Medulla oblongata (tissue), 1 donor: ENCODE measurements at regions not wholly inside any gene's neighbourhood (a gene's known extent, or its start where the extent isn't known, plus 50 kb on each side); places are given as distances from the start of the nearest gene placed in this dataset.

ENCODE experiments used
- DNase-seq: peaks from one replicate; pipeline ENCODE4 v3.0.0-alpha.2; 2015; ENCODE audit errors: extremely low spot score

DNA sequence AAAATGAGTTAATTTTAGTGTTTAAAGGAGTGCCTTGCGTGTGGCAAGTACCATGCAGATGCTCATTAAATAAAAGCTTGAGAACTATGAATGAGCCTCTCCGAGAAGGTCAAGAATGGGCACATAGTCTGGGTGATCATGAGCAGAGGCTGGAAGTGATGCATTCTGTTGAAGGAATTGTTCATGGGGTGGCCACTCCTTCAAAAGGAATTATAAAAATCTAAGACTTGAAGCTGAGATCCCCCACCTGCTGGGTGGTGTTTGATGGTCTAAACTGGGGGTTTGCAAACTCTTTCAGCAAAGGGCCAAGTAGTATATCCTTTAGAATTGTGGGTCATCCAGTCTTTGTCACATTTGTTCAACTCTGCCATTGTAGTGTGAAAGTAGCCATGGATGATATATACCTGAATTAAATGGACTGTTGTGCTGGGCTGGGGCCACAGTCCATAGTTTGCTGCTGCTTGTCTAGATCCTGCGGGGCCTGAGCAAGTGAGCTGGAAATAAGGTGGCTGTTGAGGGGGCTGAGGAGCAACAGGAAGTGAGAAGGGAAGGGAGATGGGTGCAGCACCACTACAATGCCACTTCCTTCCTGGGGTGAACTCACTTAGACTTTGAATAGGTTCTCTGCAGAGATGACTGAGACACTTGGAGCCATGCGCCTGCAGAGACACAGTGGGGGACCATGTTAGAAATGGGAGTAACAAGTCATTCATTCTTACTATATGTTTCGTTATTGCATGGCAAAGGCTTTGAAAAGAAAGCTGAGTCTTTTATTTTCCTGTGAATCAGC, 179.0 kb downstream of the SNX19 start:
- DNase-seq, result no peak

DNA sequence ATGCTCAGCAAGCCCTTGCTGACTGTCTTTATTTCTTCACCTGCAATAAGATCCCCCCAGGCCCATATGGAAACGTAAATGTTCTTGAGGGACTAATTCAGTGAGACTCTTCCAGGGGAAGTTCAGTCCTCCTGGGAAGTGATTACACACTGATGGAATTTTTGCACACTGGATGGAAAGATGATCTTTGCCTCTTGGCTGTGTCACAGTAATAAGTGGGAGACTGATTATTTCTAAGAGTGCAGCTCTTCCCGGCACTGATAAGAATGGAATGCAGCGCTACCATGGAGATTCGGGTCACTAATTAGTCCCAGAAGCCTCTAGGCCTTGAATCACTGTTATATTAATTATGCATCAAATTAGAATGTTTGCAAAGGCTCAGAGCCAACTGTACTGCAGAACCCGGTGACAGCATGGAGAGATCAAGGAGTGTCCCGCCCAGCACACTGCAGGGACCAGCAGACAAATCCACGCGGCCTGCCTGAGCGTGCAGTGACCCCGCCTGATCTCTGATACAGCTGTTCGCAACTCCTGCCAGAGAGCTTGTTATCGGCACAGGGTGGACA, 178.3 kb downstream of the SNX19 start:
- no peak for DNase-seq

DNA sequence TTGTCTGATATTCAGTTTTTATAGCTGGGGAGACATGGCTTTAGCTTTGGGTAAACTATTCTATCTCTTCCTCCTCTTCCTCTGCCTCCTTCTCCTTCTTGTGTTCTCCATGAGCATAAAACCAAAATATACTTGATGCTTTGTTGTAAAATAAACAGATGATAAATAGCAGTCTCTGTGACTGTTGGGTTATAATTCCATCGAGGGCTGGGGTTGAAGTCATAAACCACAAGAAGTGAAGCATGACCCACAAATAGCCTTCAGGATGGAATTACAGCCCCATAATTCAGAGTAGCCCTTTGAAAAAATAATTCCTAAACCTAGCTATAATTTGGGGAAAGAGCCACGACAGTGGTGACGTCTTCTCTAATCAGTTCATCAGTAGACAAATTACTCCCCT, 177.7 kb downstream of the SNX19 start:
- no peak for DNase-seq

DNA sequence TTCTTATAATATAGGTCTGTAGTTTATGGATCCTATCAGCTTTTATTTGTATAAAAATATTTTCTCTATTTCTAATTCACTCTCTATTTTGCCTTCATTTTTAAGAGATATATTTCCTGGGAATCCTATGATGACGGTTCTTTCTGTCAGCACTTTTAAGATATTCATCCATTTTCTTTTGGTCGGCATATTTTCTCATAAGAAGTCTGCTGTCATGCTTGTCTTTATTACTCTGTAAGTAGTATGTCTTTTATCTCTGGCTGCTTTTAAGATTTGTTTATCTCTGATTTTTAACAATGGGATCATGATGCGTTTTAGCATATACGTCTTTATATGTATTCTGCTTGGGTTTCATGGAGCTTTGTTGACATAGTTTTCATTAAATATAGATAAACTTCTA, 175.5 kb downstream of the SNX19 start:
- DNase-seq, result no peak

DNA sequence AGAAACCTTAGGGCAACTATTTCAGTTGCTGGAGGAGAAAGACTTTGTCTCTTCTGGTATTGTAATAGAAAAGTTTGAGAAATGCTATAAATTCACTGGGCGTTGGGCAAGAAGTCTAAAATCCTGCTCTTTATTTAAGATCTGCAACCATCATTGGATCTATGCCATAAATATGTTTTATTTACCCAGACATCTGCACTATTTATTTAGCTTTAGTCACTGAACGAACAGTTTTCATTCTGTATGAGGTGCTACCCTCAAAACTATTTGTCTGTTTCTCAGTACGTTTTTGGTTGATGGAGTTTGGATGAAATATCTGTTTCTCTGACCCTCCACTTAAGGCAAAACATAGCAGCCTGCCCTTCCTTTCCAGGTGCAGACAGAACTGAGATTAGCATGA, 171.5 kb downstream of the SNX19 start:
- DNase-seq, result no peak

DNA sequence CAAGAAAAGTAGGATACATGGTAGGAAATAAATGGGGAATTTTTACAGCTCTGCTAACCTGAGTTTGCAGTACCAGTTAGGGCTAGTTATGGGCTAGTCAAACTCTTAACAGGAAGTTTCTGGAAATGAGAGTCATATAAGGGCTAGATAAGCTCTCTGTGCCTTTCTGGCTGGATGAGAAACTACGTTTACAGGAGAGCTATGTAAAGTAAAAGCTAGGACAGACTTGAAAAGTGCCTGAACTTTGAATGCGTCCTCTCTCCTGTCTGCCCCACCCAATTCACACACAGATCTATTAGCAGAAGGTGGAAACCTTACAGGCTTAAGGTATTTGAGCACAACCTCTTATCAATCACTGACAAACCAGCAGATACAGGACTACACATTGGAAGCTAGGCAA, 167.1 kb downstream of the SNX19 start:
- no peak for DNase-seq

DNA sequence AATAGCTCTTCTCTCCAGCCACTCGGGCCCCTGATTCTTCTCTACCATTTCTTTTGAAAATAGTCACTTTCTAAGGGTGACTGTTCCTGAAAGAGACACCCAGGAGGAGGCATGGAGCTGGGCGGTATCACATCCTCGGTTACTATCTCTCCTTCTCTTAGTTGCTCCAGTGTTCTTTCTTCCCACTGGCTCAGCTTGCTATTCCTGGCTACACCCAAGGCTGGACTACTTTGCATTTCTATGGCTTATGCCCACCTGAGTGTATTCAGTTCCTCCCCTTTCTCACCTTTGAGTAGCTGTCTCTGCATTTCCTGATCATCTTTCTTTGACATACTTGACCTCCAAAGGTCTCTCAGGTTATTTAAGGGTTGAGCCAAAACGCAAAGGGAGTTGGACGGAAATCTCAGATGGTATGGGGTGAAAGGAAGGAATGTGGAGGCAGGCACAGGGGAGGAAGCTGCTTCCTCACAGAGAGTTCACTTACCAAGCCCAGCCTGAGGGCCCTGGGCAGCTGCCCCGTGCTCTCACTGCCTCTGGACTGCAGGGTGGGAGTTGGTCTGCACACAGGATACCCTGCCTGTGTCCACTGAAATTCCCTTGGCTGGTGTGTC, 155.7 kb downstream of the SNX19 start:
- no peak for DNase-seq

GRCh38 chr11:130761560-130762220, 154.6 kb downstream of the SNX19 start:
- DNase-seq, result no peak

- DNase-seq, result no peak
Observed at GRCh38 chr11:130762638-130763037, 153.6 kb downstream of the SNX19 start.

DNA sequence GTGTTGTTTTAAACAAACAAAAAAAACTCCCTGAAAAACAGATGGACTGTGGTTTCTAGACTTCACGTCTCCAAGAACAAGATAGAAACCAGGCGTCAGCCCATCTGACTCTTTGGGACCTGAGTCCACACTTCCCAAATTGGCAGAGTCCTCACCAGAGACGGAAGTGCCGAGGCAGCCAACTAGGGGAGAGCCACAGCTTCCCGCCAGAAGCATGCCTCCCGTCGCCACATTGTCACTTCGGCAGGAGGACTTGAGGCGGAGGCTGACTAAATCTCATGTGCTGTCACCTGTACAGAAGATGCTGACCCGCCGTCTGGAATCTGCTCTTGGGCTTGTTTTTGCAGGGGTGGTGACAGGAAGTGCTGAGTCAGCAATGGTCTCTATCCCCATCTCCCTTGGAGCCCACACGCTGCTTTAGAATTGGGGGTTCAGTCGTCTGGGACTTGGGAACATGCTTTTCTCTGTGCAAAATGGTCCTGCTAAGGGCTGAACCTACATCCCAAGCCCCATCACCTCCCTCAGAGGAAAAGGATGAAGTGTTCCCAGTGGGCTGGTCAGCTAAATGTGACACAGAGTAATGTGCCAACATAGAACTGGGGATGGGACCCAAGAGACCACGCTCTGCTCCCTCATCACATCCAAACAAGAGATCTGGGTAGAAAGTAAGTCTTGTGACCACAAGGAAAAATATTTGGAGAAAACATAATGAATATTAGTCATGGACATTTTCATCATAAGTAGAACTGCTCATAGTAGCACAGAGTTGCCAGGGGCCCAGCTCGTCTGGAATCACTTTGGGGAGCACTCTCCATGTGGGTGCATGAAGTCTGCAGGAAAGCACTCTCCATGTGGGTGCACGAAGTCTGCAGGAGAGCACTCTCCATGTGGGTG, 152.9 kb downstream of the SNX19 start:
- no peak for DNase-seq

DNA sequence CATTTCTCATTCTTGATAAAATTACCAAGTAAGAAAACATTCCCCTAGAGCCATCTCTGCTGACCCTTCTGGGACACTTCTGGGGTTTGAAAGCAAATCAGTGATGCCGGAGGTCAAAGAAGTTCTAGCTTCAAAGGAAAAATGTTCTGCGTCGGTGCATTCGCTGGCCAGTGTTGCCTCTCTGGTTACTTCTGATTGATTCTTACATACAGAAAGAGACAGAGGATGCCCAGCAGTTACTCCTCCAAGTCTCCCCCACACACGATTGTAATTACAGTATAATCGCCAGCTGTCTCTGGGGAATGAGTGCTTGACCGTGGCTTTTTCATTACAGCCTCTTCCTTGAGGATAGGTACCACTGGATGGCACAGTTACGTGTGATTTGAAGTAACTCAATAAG, 150.9 kb downstream of the SNX19 start:
- no peak for DNase-seq

DNA sequence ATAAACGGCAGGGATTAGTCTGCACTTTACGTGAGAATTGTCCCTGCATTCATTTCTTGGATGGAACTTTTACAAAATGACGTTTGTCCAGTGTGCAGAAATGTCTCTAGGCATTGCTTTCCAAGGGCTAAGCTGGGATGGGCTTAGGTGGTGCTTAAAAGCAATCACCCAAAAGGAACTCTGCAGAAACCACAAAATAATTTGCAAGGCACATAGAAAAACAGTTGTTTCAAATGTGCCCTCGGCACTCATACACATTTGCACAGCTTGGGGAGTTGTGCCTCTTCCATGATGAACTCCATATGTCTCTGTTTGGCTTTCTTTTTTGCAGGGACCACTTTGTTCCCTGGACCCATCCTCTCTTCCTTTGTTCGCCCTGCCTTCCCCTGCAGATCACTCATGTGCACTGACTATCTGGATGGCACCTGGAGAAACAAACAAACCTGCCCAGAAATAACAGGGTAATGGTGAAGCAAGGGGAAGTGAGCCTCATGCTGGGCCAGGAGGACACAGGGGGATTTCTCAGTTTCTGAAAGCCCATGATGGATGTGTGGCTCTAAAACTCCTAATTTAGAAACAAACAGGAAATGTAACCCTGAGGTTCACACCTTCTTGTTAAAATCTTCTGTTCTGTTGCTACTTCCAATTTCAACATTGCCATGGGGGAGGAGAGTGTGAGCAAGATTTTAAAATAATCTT, 150.2 kb downstream of the SNX19 start:
- no peak for DNase-seq

- DNase-seq, result no peak
Observed at GRCh38 chr11:130766650-130767565, 149.4 kb downstream of the SNX19 start.

- DNase-seq, result no peak
Observed at GRCh38 chr11:130769782-130770535, 146.3 kb downstream of the SNX19 start.

DNA sequence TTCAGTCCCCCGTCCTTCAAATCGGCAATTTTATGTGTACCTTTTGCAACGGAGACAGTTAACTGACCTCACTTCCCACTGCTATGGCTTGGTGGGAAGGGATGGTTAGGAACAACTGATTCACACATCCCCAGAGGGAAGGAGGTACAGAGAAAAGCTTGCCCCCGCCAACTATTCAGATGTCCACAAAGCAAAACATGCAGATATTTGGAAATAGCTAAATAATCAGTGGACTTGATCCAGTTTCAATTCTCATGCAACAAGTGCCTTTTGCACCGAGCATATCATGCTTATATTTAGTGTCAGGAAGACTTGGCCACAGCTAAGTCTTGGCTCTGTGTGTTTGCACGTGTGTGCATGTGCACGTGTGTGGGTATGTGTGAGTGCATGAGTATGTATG, 144.6 kb downstream of the SNX19 start:
- DNase-seq, result no peak

GRCh38 chr11:130772266-130773227, 143.7 kb downstream of the SNX19 start:
- DNase-seq, result no peak

DNA sequence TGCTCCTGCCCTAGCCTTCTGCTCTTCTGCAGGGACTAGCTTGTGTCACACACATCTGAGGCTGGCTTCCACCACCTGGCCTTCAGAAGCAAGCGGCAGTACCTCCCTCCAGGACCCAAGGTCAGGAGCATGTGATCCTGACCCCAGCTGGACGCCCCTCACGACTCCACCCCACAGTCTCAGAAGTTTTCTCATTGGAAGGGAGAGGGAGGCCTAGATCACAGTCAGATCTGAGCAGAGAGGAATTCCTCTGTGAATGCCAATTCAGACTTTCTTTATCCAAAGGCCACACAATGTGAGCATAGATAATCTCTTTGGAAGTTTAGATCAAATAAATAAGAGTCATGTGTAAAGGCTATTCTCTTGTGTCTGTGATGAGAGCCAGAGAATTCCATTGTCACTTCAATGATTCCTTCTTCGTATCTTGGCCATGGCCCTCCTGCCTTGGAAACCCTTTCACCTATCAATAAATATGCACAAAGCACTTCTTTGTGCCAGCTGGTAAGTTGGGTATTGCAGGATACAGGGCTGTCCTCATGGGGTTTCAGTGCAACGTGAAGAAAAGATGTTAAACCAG, 142.9 kb downstream of the SNX19 start:
- no peak for DNase-seq

DNA sequence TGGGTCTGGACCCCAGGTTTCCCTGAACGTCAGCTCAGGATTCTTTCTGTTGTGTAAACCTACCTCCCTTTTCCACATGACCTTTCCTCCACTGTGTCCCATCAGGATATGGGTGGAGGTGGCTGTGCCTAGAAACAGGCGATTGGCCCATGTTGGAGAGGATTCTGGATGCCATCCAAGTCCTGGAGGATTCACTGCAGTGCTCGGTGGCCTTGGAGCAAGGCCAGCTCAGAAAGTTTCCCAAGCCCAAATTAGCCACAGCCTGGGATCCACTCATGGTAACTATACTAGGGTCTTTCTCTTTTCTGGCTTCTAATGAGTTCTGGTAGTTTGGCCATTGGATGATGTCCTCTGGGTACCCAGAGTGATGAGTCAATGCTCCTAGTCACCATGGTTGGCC, 141.6 kb downstream of the SNX19 start:
- DNase-seq, result no peak
